GM12873 (cell line): ENCODE measurements at regions not wholly inside any gene's neighbourhood (a gene's known extent, or its start where the extent isn't known, plus 50 kb on each side); places are given as distances from the start of the nearest gene placed in this dataset.

Experiments
- TF ChIP-seq, protein P1 (sequence below): IDR thresholded peaks from 2 replicates; pipeline ENCODE4 v1.5.1; 2012; ENCODE audit warnings: low read depth, mild to moderate bottlenecking, moderate library complexity, low read length, control low read depth; ENCODE audit not compliant: insufficient read depth; ENCODE audit errors: missing control alignments

DNA sequence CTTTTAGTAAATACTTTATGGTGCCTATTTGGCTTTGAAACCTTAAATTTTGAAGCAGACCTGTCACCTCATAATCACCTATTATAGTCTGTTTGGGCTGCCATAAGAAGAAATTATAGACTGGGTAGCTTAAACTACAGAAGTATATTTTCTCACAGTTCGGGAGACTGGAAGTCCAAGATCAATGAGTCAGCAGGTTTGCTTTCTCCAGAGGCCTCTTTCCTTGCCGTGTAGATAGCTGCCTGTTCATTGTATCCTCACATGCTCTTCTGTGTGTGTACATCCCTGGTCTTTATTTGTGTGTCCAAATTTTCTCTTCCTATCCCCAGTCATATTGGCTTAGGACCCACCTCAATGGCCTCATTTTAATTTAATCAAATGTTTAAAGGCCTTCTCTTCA is 518.2 kb downstream of the ADGRL2 start:
- TF ChIP-seq, protein P1, sequence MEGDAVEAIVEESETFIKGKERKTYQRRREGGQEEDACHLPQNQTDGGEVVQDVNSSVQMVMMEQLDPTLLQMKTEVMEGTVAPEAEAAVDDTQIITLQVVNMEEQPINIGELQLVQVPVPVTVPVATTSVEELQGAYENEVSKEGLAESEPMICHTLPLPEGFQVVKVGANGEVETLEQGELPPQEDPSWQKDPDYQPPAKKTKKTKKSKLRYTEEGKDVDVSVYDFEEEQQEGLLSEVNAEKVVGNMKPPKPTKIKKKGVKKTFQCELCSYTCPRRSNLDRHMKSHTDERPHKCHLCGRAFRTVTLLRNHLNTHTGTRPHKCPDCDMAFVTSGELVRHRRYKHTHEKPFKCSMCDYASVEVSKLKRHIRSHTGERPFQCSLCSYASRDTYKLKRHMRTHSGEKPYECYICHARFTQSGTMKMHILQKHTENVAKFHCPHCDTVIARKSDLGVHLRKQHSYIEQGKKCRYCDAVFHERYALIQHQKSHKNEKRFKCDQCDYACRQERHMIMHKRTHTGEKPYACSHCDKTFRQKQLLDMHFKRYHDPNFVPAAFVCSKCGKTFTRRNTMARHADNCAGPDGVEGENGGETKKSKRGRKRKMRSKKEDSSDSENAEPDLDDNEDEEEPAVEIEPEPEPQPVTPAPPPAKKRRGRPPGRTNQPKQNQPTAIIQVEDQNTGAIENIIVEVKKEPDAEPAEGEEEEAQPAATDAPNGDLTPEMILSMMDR, result no peak

GRCh38 chr1:82318265-82318664 is 517.5 kb downstream of the ADGRL2 start:
- TF ChIP-seq, protein P1, result no peak

- TF ChIP-seq, protein P1, result no peak
Measured at GRCh38 chr1:82317671-82318070, 516.9 kb downstream of the ADGRL2 start.

DNA sequence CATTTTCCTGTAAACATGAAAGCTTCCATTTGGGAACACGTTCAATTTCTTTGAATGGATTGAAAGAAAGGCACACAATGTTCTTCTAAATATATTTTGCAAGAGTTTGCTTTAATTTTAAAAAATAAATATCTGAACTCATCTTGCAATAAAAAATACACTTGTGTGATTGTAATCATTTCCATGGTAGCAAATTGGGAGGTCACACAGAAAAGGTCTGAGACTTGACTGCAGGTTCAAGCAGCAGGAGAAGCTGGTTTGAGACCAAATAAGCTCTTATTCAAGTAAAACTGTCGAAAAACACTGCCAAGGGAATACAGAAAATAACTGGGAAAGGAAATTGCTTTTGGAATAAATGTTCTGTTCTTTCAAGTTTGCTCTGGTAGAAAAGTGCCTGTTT is 498.9 kb downstream of the ADGRL2 start:
- TF ChIP-seq, protein P1, result no peak

GRCh38 chr1:82299056-82299455 is 498.3 kb downstream of the ADGRL2 start:
- TF ChIP-seq, protein P1, result no peak

GRCh38 chr1:82297139-82297896 is 496.6 kb downstream of the ADGRL2 start:
- TF ChIP-seq, protein P1, result no peak

DNA sequence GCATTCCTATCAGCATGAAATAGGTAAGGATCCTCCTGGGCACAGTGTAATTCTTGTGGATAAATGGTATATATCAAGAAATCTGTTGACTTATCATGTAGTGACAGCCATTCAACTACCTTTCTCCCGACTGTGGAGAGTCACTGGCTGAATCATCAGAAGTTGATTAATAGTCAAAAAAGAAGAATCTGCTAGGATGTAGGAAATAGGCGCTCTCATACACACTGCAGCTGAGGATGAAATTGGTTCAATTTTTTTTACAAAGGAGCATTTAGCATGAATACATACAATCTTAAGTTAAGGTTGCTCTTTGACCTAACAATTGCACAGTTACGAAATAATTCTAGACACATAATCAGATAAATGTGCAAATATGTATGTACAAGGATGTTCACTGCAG is 486.8 kb downstream of the ADGRL2 start:
- TF ChIP-seq, protein P1, result no peak
